GM12875 (cell line): ENCODE measurements at regions not wholly inside any gene's neighbourhood (a gene's known extent, or its start where the extent isn't known, plus 50 kb on each side); places are given as distances from the start of the nearest gene placed in this dataset.

Source experiments
- H3K4me3 ChIP-seq: one replicate; pipeline ENCODE4 v1.5.1; 2011; ENCODE audit warnings: low read depth, low read length, control low read depth
- TF ChIP-seq, protein P1 (sequence below): IDR thresholded peaks from 2 replicates; pipeline ENCODE4 v1.5.1; 2011; ENCODE audit warnings: low read depth, mild to moderate bottlenecking, control low read depth, inconsistent platforms, low read length, moderate library complexity, borderline replicate concordance; ENCODE audit not compliant: insufficient read depth

DNA sequence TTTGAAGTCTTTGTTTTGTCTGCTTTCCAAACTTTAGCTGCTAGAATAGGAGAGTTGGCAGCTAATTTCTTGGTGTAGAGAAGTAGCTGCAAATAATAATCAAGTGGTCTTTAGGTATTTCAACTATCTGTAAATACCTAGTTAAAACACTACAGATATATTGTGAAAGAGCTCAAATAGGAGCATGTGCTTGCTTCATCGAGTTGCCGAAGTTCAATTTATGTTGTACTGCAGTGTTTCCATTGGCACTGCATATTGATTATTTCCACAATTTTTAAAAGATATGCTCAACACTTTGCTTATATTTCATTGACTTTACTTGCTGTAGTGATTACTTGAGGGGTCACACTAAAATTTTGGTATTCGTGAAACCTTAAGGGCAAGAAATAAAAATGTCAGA is 131.6 kb upstream of the BMP4 start:
- H3K4me3 ChIP-seq, result no peak overlapping the region
- TF ChIP-seq, protein P1, sequence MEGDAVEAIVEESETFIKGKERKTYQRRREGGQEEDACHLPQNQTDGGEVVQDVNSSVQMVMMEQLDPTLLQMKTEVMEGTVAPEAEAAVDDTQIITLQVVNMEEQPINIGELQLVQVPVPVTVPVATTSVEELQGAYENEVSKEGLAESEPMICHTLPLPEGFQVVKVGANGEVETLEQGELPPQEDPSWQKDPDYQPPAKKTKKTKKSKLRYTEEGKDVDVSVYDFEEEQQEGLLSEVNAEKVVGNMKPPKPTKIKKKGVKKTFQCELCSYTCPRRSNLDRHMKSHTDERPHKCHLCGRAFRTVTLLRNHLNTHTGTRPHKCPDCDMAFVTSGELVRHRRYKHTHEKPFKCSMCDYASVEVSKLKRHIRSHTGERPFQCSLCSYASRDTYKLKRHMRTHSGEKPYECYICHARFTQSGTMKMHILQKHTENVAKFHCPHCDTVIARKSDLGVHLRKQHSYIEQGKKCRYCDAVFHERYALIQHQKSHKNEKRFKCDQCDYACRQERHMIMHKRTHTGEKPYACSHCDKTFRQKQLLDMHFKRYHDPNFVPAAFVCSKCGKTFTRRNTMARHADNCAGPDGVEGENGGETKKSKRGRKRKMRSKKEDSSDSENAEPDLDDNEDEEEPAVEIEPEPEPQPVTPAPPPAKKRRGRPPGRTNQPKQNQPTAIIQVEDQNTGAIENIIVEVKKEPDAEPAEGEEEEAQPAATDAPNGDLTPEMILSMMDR, result no peak

DNA sequence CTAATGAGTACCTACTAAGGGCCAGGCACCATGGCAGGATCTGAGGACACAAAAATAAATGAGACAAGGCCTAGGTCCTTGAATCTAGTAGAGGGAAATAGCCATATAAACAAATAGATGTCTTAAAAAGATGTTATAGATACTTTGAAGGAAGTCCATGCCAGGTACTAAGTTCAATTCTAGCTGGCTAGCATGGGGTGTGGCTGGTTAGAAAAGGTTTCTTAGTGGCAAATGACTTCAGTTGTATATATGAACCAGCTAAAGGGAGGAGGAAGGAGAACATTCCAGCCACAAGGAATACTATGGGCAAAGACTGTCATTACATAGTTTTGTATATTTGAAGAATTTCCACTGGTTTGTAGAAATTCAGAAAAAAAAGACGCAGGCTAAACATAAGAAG is 133.6 kb upstream of the BMP4 start:
- H3K4me3 ChIP-seq, result no peak overlapping the region
- TF ChIP-seq, protein P1, result no peak

DNA sequence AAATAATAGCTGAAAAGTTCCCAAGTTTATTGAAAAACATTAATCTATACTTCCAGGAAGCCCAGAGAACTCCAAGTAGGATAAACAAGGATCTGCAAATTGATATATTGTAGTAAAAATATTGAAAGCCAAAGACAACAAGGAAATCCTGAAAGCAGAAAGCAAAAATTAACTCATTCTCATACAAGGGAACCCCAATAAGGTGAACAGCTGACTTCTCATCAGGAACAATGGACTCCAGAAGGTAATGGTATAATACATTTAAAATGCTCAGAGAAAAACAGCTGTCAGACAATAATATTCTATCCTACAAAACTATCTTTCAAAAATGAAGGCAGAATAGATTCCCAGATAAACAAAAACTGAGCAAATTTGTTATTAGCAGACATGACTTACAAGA is 138.1 kb upstream of the BMP4 start:
- TF ChIP-seq, protein P1, result no peak

DNA sequence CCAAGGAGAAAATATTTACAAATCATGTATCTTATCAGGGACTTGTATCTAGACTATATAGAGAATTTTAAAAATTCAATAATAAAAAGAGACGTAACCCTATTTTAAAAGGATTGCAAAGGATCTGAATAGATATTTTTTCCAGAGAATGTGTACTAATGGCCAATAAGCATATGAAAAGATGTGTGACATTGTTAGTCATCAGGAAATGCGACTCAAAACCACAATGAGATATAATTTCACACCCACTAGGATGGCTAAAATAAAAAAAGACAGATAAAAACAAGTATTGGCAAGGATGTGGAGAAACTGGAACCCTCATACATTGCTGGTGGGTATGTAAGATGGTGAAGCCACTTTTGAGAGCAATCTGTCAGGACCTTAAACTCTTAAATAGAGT is 141.9 kb upstream of the BMP4 start:
- TF ChIP-seq, protein P1, result no peak
- no peak overlapping the region for H3K4me3 ChIP-seq

More for the DNA sequence above, 138.1 kb upstream of the BMP4 start:
- no peak overlapping the region for H3K4me3 ChIP-seq

DNA sequence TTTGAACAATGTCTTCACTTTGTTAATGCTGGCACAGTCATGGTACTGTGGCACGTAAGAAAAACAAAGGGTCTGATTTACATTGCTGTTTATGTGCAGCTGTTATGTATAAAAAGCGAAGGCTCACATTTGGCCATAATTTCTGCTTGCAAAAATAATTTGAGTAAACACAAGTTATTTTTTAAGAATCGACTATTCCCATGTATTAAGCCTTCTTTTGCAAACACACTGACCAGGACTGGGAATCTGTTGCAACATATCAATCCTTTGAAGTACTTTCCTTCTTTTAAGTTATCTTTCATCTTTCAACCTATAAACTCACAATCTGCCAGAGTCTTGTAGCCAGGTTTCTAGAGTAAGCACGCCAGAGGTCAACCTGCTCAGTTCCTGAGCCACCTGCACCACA is 145.4 kb upstream of the BMP4 start:
- H3K4me3 ChIP-seq, result no peak overlapping the region
- TF ChIP-seq, protein P1, result no peak

DNA sequence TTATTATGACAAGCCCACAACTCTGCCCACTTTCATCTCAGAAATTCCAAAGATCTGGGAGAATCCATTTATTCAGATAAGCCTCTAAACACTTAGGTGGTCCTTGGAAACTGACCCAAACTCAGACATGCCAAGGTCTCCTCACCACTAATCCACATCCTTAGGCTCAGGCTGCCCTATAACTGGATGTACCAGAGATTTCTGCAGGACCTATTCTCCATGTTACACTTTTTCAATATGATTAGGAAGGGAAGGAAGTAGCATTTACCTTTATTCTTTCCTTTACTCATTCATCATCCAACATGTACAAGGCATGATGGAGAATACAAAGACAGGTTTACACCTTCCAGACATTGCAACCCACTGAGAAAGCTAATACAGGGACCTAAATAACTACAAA is 145.9 kb upstream of the BMP4 start:
- TF ChIP-seq, protein P1, result no peak
- no peak overlapping the region for H3K4me3 ChIP-seq

DNA sequence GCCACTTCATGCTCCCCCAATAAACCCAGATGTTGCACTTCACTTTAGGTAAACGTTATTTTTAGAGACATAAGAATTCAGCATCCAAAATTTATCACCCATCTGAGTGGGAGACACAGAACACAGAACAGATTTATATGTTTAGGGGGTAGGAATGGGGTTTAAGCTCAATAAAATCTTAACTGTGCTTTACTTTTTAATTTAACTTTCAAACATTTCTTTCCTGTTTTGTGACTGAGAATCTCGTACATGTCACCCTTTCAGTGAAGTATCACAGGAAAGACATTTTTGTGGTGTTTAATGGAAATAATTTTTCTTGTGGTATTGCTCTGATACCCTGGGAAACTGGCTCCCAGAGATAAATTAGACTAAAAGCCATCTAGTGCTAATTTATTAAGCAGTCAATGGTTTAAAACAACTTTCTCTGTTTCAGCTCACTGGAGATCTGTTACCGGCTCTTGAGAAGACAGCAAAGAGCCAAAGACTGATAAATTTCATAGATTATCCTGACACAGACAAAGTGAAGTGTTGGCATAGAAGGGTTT is 148.0 kb upstream of the BMP4 start:
- TF ChIP-seq, protein P1, result no peak

More for the DNA sequence above, 148.0 kb upstream of the BMP4 start:
- H3K4me3 ChIP-seq, result no peak overlapping the region
